HG03521 (cell line): ENCODE measurements at regions not wholly inside any gene's neighbourhood (a gene's known extent, or its start where the extent isn't known, plus 50 kb on each side); places are given as distances from the start of the nearest gene placed in this dataset.

Experiments used
- ATAC-seq: cut with Tn5 transposase; IDR thresholded peaks from one replicate; pipeline ENCODE4 v1.9.1; 2021; ENCODE audit warnings: mild to moderate bottlenecking, moderate library complexity; ENCODE audit not compliant: unreplicated experiment

DNA sequence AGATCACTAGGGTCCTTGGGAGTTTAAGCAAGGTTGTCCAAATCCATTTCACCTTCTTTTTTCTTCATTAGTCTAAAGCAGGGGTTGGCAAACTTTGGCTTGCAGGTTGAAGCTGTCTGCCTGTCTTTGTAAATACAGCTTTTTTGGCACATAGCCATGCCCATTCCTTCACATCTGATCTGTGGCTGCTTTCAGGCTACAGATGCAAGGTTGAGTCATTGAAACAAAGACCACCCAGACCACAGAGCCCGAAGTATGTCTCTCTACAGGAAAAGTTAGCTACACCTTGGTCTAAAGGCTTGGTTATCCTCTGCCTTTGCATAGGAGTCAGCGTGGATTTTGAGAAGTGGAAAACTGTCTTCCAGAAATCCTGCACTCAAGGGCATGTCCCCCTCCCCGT is 238.1 kb upstream of the STS start:
- ATAC-seq, result no peak

DNA sequence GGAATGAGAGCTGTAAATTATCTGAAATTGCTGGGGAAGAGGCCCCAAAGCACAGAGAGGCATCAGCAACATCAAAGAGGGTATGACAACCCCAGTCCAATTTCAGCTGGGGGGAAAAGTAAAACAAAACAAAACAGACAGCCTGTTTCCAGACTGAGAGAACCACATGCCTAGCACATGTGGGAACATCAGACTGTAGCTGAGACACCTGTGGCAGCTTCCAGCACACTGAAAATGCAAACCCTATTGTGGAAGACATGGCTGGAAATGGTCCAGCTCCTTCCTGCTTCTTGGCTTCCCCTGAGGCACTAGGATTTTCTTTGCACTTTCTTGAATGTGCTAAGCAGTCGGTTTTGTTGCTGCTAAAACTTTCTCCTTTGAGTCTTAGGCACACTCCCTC is 240.9 kb upstream of the STS start:
- ATAC-seq, result no peak

DNA sequence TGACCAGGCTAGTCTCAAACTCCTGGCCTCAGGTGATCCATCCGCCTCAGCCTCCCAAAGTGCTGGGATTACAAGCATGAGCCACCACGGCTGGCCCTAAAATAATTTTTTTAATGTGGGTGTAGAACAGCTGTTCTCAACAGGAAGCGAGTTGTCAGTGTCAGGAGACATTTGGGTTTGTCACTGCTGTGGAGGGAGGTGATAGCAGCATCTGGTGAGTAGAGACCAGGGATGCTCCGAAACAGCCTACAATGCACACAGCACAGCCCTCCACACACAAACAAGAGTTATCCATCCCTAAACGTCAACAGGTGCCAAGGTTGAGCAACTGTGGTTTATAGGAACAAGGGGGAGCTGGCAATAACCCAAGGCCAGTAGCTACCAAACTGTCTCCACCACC is 243.4 kb upstream of the STS start:
- ATAC-seq, result no peak

DNA sequence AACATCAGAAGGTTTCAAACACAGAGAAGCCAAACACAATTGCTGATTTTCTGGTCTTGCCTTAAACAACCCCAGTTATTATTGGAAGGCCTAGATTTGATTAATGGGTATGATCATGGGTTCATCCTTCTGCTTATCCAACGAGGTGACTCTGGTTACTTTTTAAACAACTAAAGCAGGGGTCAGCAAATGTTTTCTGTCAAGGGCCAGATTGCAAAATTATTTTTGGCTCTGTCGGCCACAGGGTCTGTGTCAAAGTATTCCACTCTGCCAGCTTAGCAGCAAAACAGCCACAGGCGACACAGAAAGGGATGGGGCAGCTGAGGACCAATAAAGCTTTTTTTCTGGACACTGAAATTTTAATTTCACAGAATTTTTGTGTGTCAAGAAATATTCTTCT is 249.1 kb upstream of the STS start:
- no peak for ATAC-seq

DNA sequence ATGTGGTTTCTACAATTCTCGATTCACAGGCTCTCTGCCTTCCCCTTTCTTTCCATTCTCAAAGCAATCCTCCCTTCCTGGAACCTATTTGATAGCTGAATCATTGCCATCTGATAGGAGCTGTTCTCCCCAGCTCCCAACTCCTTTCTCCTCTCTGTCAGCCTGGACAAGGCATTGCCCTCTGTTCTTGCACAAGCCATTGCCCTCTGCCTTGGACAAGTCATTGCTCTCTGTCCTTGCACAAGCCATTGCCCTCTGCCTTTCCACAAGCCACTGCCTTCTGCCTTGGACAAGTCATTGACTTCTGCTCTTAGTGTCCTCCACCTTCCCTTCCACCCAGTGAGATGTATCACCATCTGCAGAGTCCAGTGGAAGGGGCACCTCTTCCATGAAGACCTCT is 256.1 kb upstream of the STS start:
- ATAC-seq, result no peak

DNA sequence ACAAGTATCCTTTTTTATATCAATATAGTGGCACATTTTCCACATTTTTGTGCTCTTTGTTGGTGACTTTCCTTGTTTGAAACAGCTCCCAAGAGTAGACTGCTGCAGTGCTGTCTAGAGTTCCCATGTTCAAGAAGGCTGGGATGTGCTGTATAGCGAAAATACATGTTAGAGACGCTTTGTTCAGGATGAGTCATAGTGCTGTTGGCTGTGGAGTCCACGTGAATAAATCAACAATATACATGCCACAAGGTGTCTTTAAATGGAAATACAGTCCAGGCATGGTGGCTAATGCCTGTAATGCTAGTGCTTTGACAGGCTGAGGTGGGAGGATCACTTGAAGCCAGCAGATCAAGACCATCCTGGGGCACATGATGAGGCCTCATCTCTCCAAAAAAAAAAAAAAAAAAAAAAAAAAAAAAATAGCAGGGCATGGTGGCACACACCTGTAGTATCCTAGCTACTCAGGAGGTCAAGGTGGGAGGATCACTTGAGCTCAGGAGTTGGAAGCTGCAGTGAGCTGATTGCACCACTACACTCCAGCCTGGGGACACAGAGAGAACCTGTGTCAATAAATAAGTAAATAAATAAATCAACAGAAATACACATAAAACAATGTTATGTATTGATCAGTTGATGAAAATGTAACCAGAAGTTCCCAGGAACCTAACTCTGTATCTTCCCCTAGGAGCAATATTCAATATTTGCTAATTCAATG is 256.8 kb upstream of the STS start:
- no peak for ATAC-seq

DNA sequence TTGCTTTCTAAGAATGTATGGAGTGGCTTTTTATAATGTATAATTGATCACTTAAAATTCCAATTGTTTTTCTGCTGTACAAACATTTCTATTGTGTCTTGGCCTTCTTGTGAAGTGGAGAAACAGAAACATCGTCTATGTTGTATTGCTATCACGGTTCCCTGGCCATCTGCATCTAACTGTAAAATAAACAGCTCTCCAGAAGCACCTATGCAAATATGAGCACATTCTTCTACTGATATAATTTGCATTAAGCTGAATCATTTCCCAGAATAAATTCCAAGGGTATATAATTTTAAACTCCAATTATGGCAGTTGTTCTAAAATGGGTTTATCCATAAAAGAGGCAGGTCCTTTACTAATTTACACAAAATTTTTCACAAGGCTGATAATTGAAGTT is 261.6 kb upstream of the STS start:
- no peak for ATAC-seq

DNA sequence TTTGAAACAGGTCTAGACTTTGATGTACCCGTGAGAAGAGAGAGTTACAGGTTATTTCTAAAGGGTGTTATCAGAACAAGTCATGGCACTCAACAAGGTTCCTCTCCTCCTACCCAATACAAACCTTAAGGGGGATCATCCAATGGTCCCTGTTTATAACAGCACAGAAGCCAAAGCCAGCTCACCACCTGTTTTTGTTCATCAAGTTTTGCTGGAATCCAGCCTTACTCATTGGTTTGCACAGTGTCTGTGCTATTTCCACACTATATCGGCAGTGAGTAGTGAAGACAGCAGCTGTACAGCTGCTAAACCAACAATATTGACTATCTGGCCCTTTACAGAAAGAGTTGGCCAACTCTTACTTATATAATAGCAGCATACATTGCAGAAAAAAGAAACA is 262.1 kb upstream of the STS start:
- ATAC-seq, result no peak

DNA sequence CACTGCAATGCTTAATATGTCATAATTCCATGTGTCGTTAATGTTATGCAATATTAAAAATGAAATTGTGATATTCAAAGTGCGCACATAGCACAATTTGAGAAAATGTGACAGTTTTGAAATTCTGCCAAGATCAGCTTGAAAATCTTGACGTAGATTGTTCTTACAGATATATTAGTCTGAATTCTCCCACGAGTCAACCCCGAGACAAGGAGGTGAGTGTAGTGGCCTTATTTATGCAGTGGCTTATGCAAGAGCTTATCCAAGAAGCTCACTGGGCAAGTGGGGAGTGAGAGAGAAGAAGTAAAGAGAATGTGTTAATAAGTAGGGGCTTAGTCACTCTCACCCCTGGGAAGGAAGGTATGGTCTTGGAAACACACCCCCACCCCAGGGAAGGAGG is 286.1 kb upstream of the STS start:
- ATAC-seq, result no peak

DNA sequence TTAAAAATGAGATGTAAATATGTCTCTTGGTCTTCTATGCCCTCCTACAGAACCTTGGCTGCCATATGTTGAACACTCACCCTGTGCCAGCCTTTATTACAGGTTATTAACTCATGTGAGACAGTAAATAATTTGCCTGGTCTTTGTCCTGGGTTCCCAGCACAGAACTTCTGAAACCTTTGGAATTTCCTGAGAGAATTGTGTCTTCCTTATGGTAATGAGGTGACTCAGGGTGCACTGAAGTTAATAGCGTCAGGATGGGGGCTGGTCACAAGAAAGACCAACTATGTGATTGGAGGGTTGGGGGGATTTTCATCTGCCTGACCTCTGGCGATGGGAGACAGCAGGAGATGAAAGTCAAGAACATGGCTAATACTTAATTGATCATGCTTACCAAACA is 289.8 kb upstream of the STS start:
- ATAC-seq, result no peak

DNA sequence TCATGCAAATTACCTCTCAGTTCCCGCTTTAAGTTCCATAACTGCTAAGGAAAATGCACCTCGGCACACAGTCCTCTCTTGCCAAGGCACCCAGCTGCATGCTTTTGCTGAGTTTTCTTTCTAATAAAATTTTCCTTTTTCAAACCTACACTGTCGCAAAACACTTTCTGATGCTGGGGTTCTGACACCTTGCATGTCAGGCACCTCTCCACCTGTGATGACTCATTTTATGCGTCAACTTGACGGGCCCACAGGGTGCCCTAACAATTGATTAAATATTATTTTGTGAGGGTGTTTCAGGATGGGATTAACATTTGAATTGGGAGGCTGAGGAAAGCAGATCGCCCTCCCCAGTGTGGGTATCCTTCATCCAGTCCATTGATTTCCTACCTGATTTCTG is 291.0 kb upstream of the STS start:
- no peak for ATAC-seq

DNA sequence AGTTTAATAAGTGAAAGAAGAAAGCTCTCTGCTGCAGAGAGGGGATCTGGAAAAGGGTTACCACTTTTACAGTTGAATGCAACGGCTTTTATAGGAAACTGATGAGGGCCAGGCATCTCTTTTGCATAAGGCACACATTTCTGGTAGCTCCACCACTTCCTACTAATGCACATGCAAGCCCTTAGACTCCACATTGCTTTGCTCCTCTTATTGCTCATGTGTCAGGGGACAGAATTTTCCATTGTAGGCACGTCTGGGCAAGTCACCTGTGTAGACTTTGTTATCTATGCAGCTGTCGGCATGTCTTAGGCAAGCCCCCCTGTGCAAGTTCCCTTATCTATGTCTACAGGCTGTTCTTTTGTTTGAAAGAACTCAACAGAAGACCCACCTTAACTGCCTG is 294.6 kb upstream of the STS start:
- no peak for ATAC-seq

DNA sequence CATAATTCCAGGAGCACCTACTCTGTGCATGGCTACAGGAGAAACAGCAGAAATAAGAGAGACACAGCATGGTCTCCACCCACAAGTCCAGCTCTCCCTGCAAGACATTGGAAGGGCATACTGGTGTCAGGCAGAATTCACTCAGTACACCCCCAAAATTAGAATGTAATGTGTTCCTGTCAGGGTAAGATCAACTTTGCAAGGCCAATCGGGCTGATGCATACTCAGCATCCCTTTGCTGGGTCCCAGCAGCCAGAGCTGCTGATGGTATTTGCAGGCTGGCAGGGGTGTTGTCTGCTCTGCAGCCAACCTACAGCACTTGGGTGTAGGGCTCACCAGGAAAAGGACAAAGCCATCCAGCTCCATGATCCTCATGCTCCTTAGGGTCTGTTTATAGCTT is 295.4 kb upstream of the STS start:
- no peak for ATAC-seq

DNA sequence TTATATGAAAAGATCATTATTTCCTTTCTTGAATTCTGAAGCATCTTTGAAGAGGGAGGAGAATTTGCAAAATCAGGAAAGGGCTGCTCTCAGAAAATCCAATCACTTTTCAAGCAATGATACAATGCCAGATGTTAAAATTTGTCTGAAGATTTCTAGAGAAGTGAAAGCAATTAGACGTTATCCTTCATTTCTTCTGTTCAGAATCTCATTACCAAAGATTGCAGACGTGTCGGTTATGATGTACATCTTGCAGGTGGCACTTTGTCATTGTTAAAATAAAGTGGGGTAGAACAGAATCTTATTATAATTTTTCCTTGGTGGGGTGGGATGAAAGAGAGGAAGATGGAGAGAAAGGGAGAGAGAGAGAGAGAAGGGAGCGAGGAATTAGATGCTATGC is 296.4 kb upstream of the STS start:
- no peak for ATAC-seq

DNA sequence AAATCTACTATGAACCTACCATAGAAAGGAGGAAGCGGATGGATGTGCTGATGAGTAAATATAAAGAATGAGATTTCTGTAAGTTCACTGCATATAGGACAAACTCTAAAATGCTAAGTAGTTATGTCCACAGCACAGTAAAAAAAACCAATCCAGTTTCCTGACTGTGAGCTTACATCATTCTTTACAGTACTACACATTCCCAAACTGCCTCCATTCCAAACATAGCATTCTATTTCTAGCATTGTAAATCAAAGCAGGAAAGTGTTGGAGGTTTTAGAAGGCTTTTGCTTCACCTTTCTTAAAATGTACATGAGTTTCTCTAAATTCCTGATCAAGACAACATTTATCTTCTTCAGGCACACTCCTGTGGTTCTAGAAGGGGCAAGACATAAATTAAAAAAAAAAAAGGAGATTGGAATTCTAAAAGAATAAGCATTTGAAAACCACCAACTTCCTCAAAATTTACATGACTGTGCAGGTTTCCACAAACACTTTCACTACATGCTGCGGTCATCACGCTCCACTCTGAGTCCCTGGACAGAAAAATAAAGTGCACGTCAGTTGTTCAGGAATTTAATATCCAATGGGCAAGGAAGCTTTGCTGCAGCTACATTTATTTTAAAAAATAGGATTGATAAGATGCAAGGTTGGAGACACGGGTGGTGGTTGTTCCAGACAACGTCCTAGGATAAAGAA is 297.6 kb upstream of the STS start:
- no peak for ATAC-seq

DNA sequence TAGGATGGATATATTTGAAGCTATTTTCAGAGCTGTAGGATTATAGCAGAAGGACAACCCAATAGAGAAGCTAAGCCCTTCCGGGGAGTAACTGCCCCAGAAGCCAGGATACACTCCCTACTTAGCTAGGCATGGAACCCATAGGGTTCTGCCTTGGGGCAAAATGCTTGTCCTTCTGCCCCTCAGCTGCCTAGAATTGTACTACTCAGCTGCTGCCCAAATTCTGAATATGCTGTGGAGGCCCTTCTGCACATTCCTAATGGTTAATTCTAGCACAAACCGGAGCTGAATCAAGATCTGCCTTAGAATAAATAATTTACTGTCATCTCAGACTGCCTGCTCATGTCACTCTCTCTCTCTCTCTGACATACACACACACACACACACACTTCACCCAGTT is 297.7 kb upstream of the VCX3A start:
- ATAC-seq, result no peak

DNA sequence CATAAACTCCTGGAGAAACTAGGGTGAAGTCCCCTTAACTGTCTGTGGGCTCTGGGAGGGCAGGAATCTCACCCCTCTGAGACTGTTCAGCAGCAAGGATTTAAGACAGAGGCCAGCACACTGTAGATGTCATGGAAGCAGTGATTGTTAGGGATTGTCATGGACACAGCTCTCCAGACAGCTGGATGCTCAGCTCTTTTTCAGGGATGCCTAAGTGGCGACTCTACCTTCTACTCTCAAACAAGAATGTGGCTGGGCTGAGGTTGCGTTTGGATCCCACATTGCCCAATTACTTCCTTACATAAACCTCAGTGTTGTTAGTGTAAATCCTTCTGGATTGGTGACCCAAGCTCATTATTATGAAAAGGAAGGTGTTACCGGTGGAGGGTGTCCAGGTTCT is 291.9 kb upstream of the VCX3A start:
- ATAC-seq, result no peak

DNA sequence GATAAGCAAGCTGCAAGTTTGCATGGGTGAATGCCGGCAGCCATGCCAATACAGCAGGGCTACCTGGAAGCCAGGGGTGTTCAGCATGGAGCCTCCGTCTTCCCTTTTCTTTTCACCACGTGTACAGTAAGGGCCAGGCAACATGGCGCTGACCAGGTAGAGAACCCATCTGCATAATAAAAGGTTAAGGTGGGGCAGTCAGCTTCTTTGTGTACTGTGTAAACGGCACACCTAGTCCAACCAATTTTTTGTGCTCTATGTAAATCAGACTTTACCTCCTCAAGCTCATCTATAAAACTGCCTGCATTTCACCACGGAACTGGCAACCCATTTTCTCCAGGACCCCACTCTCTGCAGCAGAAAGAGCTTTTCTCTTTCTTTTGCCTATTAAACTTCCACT is 286.8 kb upstream of the VCX3A start:
- ATAC-seq, result no peak

DNA sequence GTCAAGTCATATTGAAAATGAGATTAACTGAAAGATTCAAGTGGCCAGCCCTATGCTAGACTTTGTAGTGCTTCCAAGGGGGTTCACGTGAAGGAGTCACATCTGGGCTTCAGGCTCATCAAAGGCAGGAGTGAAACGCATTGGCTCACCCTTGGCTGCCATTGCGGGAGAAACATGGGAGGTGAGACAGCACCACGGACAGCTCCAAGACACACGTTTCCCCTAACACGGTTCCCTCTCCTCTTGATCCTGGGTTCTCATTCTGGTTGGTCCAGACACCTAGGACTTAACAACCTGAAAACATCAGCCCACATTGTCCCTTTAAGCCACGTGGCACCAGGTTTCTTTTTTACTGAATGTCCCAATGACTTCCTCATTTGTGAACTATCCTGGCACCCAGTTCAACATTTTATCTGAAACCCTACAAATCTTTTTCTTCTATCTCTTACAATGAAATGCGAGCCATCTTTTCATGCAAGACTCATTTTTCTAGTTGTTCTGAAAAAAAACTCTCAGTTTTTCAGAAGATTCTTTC is 279.0 kb upstream of the VCX3A start:
- no peak for ATAC-seq

DNA sequence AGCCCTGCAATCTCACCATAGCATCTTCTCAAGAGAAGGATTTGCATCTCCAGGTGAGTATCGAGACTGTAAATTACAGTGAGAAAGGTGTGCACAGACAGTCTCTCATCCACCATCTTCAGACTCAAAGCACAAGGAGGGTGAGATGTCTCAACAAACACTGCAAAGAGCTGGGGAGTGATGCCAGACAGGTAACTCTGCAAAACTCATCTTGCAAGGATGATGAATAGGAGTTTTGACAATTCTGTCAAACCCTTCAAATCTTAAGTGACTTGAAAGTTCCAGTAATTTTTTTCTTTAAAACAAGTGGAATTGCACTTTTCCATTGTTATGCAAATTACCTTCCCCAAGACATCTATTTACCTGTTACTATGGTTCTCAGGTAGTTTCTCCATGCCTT is 277.2 kb upstream of the VCX3A start:
- ATAC-seq, result no peak

DNA sequence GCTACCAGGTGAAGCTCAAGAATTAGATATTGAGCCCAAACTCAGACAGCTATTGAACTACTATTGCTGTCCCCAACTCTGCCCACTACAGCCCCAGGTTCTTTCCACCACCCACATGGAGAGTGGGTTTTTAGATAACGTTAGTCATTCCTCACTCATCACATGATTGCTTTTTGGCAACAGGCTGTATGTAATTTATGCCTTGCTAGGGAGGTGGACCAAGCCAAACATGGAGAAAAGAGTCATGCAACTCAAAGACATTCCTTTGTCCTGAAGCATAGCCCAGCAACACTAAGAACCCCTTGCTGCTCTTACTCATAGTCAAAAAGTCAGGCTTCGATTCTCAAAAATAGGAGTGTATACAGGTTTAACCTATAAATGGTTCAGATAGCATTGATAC is 275.9 kb upstream of the VCX3A start:
- ATAC-seq, result no peak

DNA sequence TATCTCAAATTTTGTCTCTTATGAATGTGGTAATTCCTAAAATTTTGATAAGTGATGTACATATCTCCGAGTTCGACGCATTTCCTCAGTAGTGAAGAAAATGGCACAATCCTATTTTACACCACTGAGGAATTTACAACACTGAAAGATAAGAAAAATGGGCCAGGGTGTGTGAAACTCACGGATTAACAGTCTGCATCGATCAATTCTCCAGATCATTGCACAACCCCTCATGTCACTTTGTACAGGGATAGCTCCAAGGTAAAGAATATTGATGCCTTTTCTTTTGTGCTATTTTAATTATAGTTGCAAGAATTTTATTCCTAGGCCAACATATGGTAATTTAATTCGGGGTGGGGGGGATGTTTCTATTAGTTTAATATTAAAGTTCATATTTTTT is 268.7 kb upstream of the VCX3A start:
- ATAC-seq, result no peak

DNA sequence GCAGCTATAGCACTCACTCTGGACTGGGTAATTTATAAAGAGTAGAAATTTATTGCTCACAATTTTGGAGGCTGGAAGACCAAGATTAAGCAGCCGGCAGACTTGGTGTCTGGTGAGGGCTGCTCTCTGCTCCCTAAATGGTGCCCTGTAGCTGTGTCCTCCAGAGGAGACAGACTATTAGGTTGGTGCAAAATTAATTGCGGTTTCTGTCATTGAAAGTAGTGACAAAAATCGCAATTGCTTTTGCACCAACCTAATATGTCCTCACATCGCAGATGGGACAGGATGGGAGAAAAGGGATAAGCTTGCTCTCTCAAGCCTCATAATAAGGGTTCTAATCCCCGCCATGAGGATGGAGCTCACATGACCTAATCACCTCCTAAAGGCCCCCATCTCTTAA is 258.1 kb upstream of the VCX3A start:
- no peak for ATAC-seq
